ENCODE measurements at regions not wholly inside any gene's neighbourhood (a gene's known extent, or its start where the extent isn't known, plus 50 kb on each side); places are given as distances from the start of the nearest gene placed in this dataset.

DNA sequence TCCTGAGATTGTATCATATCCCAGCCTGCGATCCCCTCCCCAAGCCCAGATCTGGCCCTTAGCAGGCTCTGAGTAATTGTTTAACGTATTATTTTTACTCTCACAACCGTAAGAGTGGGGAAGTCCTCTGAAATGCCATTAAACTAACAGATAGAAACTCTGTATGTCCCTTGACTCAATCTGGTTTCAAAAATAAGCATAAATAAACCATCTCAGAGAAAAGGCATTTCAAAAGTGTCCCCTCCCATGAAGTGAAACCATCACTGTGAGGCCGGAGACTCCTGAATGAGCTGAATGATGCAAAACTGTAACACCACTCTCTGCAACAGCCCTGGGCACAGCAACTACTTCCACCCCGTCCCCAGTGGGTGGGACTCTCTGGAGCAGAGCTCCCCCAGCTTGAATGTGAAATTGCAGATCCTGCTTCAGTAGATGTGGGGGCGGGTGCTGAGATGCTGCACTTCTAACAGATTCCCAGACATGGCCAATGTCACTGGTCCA, 104.1 kb downstream of the SYF2 start:
- peak overlapping the region; percentile 13; the same call in 1 of the 2 replicates for H3K4me2 ChIP-seq (ENCODE audit: low read depth, low read length)
- peak overlapping the region; percentile 16; the same call in 1 of the 2 replicates for H2AFZ ChIP-seq (ENCODE audit: low read length)

DNA sequence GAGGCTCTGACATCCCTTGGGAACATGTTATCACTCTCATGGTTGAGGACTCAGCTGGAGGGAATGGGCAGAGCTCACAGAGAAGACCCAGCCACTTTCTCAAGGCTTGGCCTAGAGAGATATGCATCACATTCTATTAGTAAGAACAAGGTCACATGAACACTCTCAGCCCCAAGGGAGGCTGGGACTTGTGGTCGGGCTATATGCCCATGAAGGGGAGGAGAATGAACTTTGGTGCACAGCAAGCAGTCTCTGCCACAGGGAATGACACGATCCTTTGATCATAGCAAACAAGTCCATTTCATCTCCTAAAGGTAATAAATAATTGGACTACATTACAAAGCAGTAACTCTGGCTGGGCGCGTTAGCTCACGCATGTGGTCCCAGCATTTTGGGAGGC, 105.7 kb downstream of the SYF2 start:
- no peaks in the 10 kb centered on the region for H4K20me1 ChIP-seq (ENCODE audit: insufficient read depth, low read length)
- H3K9me2 ChIP-seq (replicated peaks; ENCODE audit: insufficient read depth, low read length): no peaks in the 10 kb centered on the region
- TF ChIP-seq EZH2phosphoT487 (IDR thresholded peaks at IDR 0.05; ENCODE audit: low read length) (no peak), EZH2 (optimal IDR thresholded peaks at IDR 0.05; ENCODE audit: low read depth, low read length) (no peak)
- TF ChIP-seq, protein P1, sequence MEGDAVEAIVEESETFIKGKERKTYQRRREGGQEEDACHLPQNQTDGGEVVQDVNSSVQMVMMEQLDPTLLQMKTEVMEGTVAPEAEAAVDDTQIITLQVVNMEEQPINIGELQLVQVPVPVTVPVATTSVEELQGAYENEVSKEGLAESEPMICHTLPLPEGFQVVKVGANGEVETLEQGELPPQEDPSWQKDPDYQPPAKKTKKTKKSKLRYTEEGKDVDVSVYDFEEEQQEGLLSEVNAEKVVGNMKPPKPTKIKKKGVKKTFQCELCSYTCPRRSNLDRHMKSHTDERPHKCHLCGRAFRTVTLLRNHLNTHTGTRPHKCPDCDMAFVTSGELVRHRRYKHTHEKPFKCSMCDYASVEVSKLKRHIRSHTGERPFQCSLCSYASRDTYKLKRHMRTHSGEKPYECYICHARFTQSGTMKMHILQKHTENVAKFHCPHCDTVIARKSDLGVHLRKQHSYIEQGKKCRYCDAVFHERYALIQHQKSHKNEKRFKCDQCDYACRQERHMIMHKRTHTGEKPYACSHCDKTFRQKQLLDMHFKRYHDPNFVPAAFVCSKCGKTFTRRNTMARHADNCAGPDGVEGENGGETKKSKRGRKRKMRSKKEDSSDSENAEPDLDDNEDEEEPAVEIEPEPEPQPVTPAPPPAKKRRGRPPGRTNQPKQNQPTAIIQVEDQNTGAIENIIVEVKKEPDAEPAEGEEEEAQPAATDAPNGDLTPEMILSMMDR (IDR thresholded peaks at IDR 0.05; ENCODE audit: low read length): no peak
- H3K9ac ChIP-seq (ENCODE audit: low read length): no peak overlapping the region
- H3K79me2 ChIP-seq (ENCODE audit: low read length): no peaks in the 10 kb centered on the region
- no peaks in the 10 kb centered on the region for H3K9me3 ChIP-seq (replicated peaks; ENCODE audit: insufficient read depth, low read length)
- H3K27ac ChIP-seq (ENCODE audit: low read length): no peak overlapping the region
- H3K36me3 ChIP-seq (replicated peaks; ENCODE audit: insufficient read depth, low read length): no peaks in the 10 kb centered on the region
- H3K4me2 ChIP-seq (ENCODE audit: low read depth, low read length): no peak overlapping the region
- H3K4me3 ChIP-seq (ENCODE audit: low read length): no peak overlapping the region
- no peaks in the 10 kb centered on the region for H3F3A ChIP-seq (ENCODE audit: insufficient read depth, low read length)
- no peaks in the 10 kb centered on the region for H3K27me3 ChIP-seq (replicated peaks; ENCODE audit: insufficient read depth, low read length)
- no peak for DNase-seq
- H3K4me1 ChIP-seq (ENCODE audit: low read length): no peaks in the 10 kb centered on the region
- H2AFZ ChIP-seq (ENCODE audit: low read length): no peak overlapping the region

More for the DNA sequence above, 104.1 kb downstream of the SYF2 start:
- no peaks in the 10 kb centered on the region for H3K79me2 ChIP-seq (ENCODE audit: low read length)
- H3K27me3 ChIP-seq (replicated peaks; ENCODE audit: insufficient read depth, low read length): no peaks in the 10 kb centered on the region
- no peaks in the 10 kb centered on the region for H3K4me1 ChIP-seq (ENCODE audit: low read length)
- H3F3A ChIP-seq (ENCODE audit: insufficient read depth, low read length): no peaks in the 10 kb centered on the region
- H3K4me3 ChIP-seq (ENCODE audit: low read length): no peak overlapping the region
- no peaks in the 10 kb centered on the region for H3K9me3 ChIP-seq (replicated peaks; ENCODE audit: insufficient read depth, low read length)
- H3K9me2 ChIP-seq (replicated peaks; ENCODE audit: insufficient read depth, low read length): no peaks in the 10 kb centered on the region
- DNase-seq: no peak
- no peak overlapping the region for H3K9ac ChIP-seq (ENCODE audit: low read length)
- H4K20me1 ChIP-seq (ENCODE audit: insufficient read depth, low read length): no peaks in the 10 kb centered on the region
- no peaks in the 10 kb centered on the region for H3K36me3 ChIP-seq (replicated peaks; ENCODE audit: insufficient read depth, low read length)
- no peak overlapping the region for H3K27ac ChIP-seq (ENCODE audit: low read length)
- TF ChIP-seq, protein P1 (IDR thresholded peaks at IDR 0.05; ENCODE audit: low read length): no peak
- TF ChIP-seq EZH2phosphoT487 (IDR thresholded peaks at IDR 0.05; ENCODE audit: low read length) (no peak), EZH2 (optimal IDR thresholded peaks at IDR 0.05; ENCODE audit: low read depth, low read length) (no peak)

DNA sequence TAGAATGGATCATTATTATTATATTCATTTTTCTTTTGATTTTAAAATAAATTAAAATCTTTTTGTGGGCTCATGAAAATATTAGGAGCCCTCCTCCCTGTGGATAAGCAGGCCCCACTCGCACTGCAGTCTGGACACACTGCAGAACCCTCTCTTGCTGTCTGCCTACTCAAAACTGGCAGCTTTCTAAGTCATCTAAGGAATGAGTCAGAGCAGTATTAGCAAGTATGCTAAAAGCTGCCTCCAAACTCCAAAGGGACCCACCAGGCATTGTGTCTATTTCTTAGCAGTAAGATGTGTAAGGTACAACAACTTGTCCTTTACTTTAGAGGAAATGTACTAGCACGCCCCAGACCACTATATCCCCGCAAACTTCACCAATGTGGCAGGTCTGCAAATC, 108.8 kb downstream of the SYF2 start:
- H3K9me3 ChIP-seq (replicated peaks; ENCODE audit: insufficient read depth, low read length): no peaks in the 10 kb centered on the region
- no peak overlapping the region for H3K27ac ChIP-seq (ENCODE audit: low read length)
- no peaks in the 10 kb centered on the region for H4K20me1 ChIP-seq (ENCODE audit: insufficient read depth, low read length)
- no peaks in the 10 kb centered on the region for H3K79me2 ChIP-seq (ENCODE audit: low read length)
- no peak overlapping the region for H2AFZ ChIP-seq (ENCODE audit: low read length)
- no peaks in the 10 kb centered on the region for H3K27me3 ChIP-seq (replicated peaks; ENCODE audit: insufficient read depth, low read length)
- H3K4me2 ChIP-seq (ENCODE audit: low read depth, low read length): no peak overlapping the region
- TF ChIP-seq EZH2phosphoT487 (IDR thresholded peaks at IDR 0.05; ENCODE audit: low read length): no peak
- no peak for TF ChIP-seq EZH2 (optimal IDR thresholded peaks at IDR 0.05; ENCODE audit: low read depth, low read length)
- TF ChIP-seq, protein P1 (IDR thresholded peaks at IDR 0.05; ENCODE audit: low read length): no peak
- H3K9me2 ChIP-seq (replicated peaks; ENCODE audit: insufficient read depth, low read length): no peaks in the 10 kb centered on the region
- H3K36me3 ChIP-seq (replicated peaks; ENCODE audit: insufficient read depth, low read length): no peaks in the 10 kb centered on the region
- no peaks in the 10 kb centered on the region for H3K4me1 ChIP-seq (ENCODE audit: low read length)
- no peaks in the 10 kb centered on the region for H3F3A ChIP-seq (ENCODE audit: insufficient read depth, low read length)
- H3K9ac ChIP-seq (ENCODE audit: low read length): no peak overlapping the region
- H3K4me3 ChIP-seq (ENCODE audit: low read length): no peak overlapping the region
- no peak for DNase-seq

All from MM.1S (cell line).